GM21526 (cell line): ENCODE measurements at regions not wholly inside any gene's neighbourhood (a gene's known extent, or its start where the extent isn't known, plus 50 kb on each side); places are given as distances from the start of the nearest gene placed in this dataset.

ENCODE experiments used
- ATAC-seq: cut with Tn5 transposase; IDR thresholded peaks from one replicate; pipeline ENCODE4 v1.9.1; 2021; ENCODE audit warnings: moderate library complexity; ENCODE audit not compliant: unreplicated experiment, low FRiP score

- no peak for ATAC-seq
Observed at GRCh38 chr4:110878413-110878812, 255.5 kb upstream of the PITX2 start.

GRCh38 chr4:110878956-110879355 is 256.1 kb upstream of the PITX2 start:
- ATAC-seq, result no peak

- no peak for ATAC-seq
Observed at GRCh38 chr4:110886270-110886669, 263.4 kb upstream of the PITX2 start.

GRCh38 chr4:110886856-110887255 is 264.0 kb upstream of the PITX2 start:
- no peak for ATAC-seq

- ATAC-seq, result no peak
Observed at GRCh38 chr4:110897784-110898183, 274.9 kb upstream of the PITX2 start.

GRCh38 chr4:110898290-110898689 is 275.4 kb upstream of the PITX2 start:
- peak; percentile 82 for ATAC-seq

GRCh38 chr4:110900213-110900769 is 277.4 kb upstream of the PITX2 start:
- no peak for ATAC-seq

GRCh38 chr4:110902500-110902899 is 279.6 kb upstream of the PITX2 start:
- ATAC-seq, result no peak

GRCh38 chr4:110904435-110905065 is 281.7 kb upstream of the PITX2 start:
- no peak for ATAC-seq

GRCh38 chr4:110905367-110905766 is 282.5 kb upstream of the PITX2 start:
- no peak for ATAC-seq

GRCh38 chr4:110907801-110908313 is 285.0 kb upstream of the PITX2 start:
- no peak for ATAC-seq

- no peak for ATAC-seq
Observed at GRCh38 chr4:110914791-110915190, 291.9 kb upstream of the PITX2 start.

- ATAC-seq, result no peak
Observed at GRCh38 chr4:110915301-110915700, 292.4 kb upstream of the PITX2 start.

GRCh38 chr4:110916505-110916904 is 293.6 kb upstream of the PITX2 start:
- ATAC-seq, result no peak

- no peak for ATAC-seq
Observed at GRCh38 chr4:110917835-110918234, 295.0 kb upstream of the PITX2 start.

- no peak for ATAC-seq
Observed at GRCh38 chr4:110920990-110921389, 298.1 kb upstream of the PITX2 start.

- no peak for ATAC-seq
Observed at GRCh38 chr4:110924761-110925160, 301.9 kb upstream of the PITX2 start.

GRCh38 chr4:110926841-110927400 is 304.0 kb upstream of the PITX2 start:
- no peak for ATAC-seq

GRCh38 chr4:110933341-110933740 is 310.5 kb upstream of the PITX2 start:
- no peak for ATAC-seq

- no peak for ATAC-seq
Observed at GRCh38 chr4:110944501-110944900, 321.6 kb upstream of the PITX2 start.

GRCh38 chr4:110945600-110945999 is 322.7 kb upstream of the PITX2 start:
- ATAC-seq, result no peak

GRCh38 chr4:110949542-110949941 is 326.7 kb upstream of the PITX2 start:
- no peak for ATAC-seq
